ENCODE measurements at regions not wholly inside any gene's neighbourhood (a gene's known extent, or its start where the extent isn't known, plus 50 kb on each side); places are given as distances from the start of the nearest gene placed in this dataset.

DNA sequence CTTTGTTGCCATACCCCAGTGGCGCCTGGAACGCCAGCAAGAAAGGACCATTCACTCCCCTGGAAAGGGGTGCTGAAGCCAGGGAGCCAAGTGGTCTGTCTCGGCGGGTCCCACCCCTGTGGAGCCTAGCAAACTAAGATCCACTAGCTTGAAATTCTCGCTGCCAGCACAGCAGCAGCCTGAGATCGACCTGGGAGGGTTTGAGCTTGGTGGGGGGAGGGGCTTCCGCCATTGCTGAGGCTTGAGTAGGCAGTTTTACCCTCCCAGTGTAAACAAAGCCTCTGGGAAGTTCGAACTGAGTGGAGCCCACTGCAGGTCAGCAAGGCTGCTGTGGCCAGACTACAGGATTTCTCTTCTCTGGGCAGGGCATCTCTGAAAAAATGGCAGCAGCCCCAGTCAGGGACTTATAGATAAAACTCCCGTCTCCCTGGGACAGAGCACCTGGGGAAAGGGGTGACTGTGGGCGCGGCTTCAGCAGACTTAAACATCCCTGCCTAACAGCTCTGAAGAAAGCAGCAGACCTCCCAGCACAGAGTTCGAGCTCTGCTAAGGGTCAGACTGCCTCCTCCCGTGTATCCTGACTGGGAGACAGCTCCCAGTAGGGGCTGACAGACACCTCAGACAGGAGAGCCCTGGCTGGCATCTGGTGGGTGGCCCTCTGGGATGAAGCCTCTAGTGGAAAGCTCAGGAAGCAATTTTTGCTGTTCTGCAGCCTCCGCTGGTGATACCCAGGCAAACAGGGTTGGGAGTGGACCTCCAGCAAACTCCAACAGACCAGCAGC, 281.1 kb upstream of the SP4 start:
- Histone ChIP-seq H3K9me3 (ENCODE audit: insufficient read depth, low read length, severe bottlenecking) (no peaks in the 10 kb centered on the region), H2AFZ (ENCODE audit: low read depth, low read length) (no peak overlapping the region), H3K9ac (ENCODE audit: low read depth, low read length) (no peak overlapping the region), H3K4me3 (ENCODE audit: low read depth in 1 of 2, low read length in 2 of 2) (no peak overlapping the region), H4K20me1 (ENCODE audit: insufficient read depth, low read length) (no peaks in the 10 kb centered on the region), H3K36me3 (ENCODE audit: insufficient read depth, low read length) (no peaks in the 10 kb centered on the region), H3K27ac (ENCODE audit: low read length) (no peak overlapping the region), H3K4me2 (ENCODE audit: insufficient read depth, low read length) (no peak overlapping the region), H3K27me3 (ENCODE audit: insufficient read depth, low read length, poor library complexity) (no peaks in the 10 kb centered on the region), H3K4me1 (ENCODE audit: insufficient read depth, low read length) (no peaks in the 10 kb centered on the region), H3K79me2 (ENCODE audit: insufficient read depth, low read length) (no peaks in the 10 kb centered on the region)
- no peak for DNase-seq
- ATAC-seq (ENCODE audit: insufficient read depth, low read depth) = no peak
- no peak for TF ChIP-seq EZH2 (IDR thresholded peaks at IDR 0.05; ENCODE audit: borderline replicate concordance, low read depth, low read length, severe bottlenecking)
- TF ChIP-seq, protein P1, sequence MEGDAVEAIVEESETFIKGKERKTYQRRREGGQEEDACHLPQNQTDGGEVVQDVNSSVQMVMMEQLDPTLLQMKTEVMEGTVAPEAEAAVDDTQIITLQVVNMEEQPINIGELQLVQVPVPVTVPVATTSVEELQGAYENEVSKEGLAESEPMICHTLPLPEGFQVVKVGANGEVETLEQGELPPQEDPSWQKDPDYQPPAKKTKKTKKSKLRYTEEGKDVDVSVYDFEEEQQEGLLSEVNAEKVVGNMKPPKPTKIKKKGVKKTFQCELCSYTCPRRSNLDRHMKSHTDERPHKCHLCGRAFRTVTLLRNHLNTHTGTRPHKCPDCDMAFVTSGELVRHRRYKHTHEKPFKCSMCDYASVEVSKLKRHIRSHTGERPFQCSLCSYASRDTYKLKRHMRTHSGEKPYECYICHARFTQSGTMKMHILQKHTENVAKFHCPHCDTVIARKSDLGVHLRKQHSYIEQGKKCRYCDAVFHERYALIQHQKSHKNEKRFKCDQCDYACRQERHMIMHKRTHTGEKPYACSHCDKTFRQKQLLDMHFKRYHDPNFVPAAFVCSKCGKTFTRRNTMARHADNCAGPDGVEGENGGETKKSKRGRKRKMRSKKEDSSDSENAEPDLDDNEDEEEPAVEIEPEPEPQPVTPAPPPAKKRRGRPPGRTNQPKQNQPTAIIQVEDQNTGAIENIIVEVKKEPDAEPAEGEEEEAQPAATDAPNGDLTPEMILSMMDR (IDR thresholded peaks at IDR 0.05; ENCODE audit: borderline replicate concordance, extremely low read depth, low read length, poor library complexity, severe bottlenecking) = no peak

DNA sequence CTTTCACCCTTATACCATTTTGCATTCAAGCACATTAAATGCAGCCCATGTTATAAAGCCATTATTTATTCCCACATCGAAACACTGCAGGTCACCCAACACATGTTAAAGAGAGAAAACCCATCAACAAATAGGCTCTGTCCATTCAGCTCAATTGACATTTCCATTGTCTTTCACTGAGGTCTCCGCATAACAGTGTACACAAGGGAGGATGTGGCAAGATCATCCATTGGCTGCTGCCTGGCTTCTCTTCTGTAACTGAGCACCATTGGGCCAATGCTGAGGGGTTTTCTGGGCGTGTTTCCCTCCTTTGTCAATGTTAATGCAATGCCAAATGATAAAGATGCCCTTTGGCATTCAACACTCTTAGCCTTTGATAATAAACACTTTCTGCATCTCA, 278.1 kb upstream of the SP4 start:
- H3K27ac ChIP-seq (ENCODE audit: low read length) = no peak overlapping the region
- no peaks in the 10 kb centered on the region for H3K4me1 ChIP-seq (ENCODE audit: insufficient read depth, low read length)
- H3K36me3 ChIP-seq (ENCODE audit: insufficient read depth, low read length) = no peaks in the 10 kb centered on the region
- H3K4me3 ChIP-seq (ENCODE audit: low read depth in 1 of 2, low read length in 2 of 2) = no peak overlapping the region
- DNase-seq (no peak), ATAC-seq (ENCODE audit: insufficient read depth, low read depth) (no peak)
- no peak for TF ChIP-seq EZH2 (IDR thresholded peaks at IDR 0.05; ENCODE audit: borderline replicate concordance, low read depth, low read length, severe bottlenecking)
- TF ChIP-seq, protein P1 (IDR thresholded peaks at IDR 0.05; ENCODE audit: borderline replicate concordance, extremely low read depth, low read length, poor library complexity, severe bottlenecking) = no peak
- H4K20me1 ChIP-seq (ENCODE audit: insufficient read depth, low read length) = no peaks in the 10 kb centered on the region
- H2AFZ ChIP-seq (ENCODE audit: low read depth, low read length) = no peak overlapping the region
- H3K9ac ChIP-seq (ENCODE audit: low read depth, low read length) = no peak overlapping the region
- no peaks in the 10 kb centered on the region for H3K79me2 ChIP-seq (ENCODE audit: insufficient read depth, low read length)
- no peaks in the 10 kb centered on the region for H3K9me3 ChIP-seq (ENCODE audit: insufficient read depth, low read length, severe bottlenecking)
- no peak overlapping the region for H3K4me2 ChIP-seq (ENCODE audit: insufficient read depth, low read length)
- no peaks in the 10 kb centered on the region for H3K27me3 ChIP-seq (ENCODE audit: insufficient read depth, low read length, poor library complexity)

DNA sequence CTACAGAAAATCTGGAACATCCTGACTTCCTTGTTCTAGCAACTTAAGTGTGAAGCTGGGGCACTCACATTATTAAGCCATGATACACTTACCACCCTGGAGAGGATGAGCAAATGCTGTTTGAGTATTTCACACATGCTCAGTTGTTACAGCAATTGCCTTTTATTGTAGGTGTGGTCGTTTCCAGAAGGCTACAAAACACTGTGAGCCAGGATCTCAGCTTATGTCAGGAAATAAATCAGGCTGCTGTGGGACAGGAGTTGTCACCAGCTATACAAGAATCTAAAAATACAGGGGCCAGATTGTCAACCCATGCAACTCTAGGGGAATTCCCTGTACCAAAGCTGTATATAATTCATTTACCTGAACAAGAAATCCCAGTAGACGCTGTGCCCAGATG, 273.3 kb upstream of the SP4 start:
- no peak overlapping the region for H3K4me2 ChIP-seq (ENCODE audit: insufficient read depth, low read length)
- H3K27ac ChIP-seq (ENCODE audit: low read length) = no peak overlapping the region
- DNase-seq (no peak), ATAC-seq (ENCODE audit: insufficient read depth, low read depth) (no peak)
- TF ChIP-seq EZH2 (IDR thresholded peaks at IDR 0.05; ENCODE audit: borderline replicate concordance, low read depth, low read length, severe bottlenecking) = no peak
- TF ChIP-seq, protein P1 (IDR thresholded peaks at IDR 0.05; ENCODE audit: borderline replicate concordance, extremely low read depth, low read length, poor library complexity, severe bottlenecking) = no peak
- no peaks in the 10 kb centered on the region for H3K27me3 ChIP-seq (ENCODE audit: insufficient read depth, low read length, poor library complexity)
- no peaks in the 10 kb centered on the region for H3K36me3 ChIP-seq (ENCODE audit: insufficient read depth, low read length)
- no peaks in the 10 kb centered on the region for H4K20me1 ChIP-seq (ENCODE audit: insufficient read depth, low read length)
- no peaks in the 10 kb centered on the region for H3K79me2 ChIP-seq (ENCODE audit: insufficient read depth, low read length)
- H2AFZ ChIP-seq (ENCODE audit: low read depth, low read length) = no peak overlapping the region
- no peak overlapping the region for H3K4me3 ChIP-seq (ENCODE audit: low read depth in 1 of 2, low read length in 2 of 2)
- H3K4me1 ChIP-seq (ENCODE audit: insufficient read depth, low read length) = no peaks in the 10 kb centered on the region
- no peak overlapping the region for H3K9ac ChIP-seq (ENCODE audit: low read depth, low read length)
- H3K9me3 ChIP-seq (ENCODE audit: insufficient read depth, low read length, severe bottlenecking) = no peaks in the 10 kb centered on the region

Measured in DND-41 (cell line).